MCF 10A (cell line): ENCODE measurements at regions not wholly inside any gene's neighbourhood (a gene's known extent, or its start where the extent isn't known, plus 50 kb on each side); places are given as distances from the start of the nearest gene placed in this dataset.

ENCODE experiments used
- BruUV-seq: library from RNA; stranded (reverse); fragments of 400-500 nt; replicated peaks from 2 replicates; lab custom pipeline; 2021; lab: Mats Ljungman, UMichigan
- CTCF ChIA-PET: fragments of 300-600 bp; sonication (Branson Sonifier 250); formaldehyde crosslinking; extraction: SDS; loops from one replicate; lab custom pipeline; 2021; ENCODE audit warnings: antibody characterized with exemption, inconsistent platforms; lab: Yijun Ruan, JAX
- POLR2A ChIA-PET: fragments of 300-600, 350-650 bp; sonication (Branson Sonifier 250); formaldehyde crosslinking; extraction: SDS; loops from one replicate; lab custom pipeline; 2020; ENCODE audit warnings: antibody characterized with exemption, inconsistent platforms; lab: Yijun Ruan, JAX
- DNase-seq: peaks from one replicate; pipeline ENCODE4 v3.0.0-alpha.2; 2018; ENCODE audit not compliant: unreplicated experiment
- H3K27ac Mint-ChIP-seq: one replicate; pipeline ENCODE4 v1.8.0; 2022; ENCODE audit warnings: mild to moderate bottlenecking, low read depth, mixed read lengths; ENCODE audit not compliant: unreplicated experiment
- H3K27me3 Mint-ChIP-seq: one replicate; pipeline ENCODE4 v1.8.0; 2022; ENCODE audit warnings: mixed read lengths; ENCODE audit not compliant: insufficient read depth, unreplicated experiment
- H3K36me3 Mint-ChIP-seq: one replicate; pipeline ENCODE4 v1.8.0; 2022; ENCODE audit warnings: mild to moderate bottlenecking, moderate library complexity, mixed read lengths; ENCODE audit not compliant: insufficient read depth, unreplicated experiment
- H3K4me1 Mint-ChIP-seq: one replicate; pipeline ENCODE4 v1.8.0; 2022; ENCODE audit warnings: mixed read lengths; ENCODE audit not compliant: insufficient read depth, unreplicated experiment
- H3K4me3 Mint-ChIP-seq: one replicate; pipeline ENCODE4 v1.8.0; 2022; ENCODE audit warnings: mild to moderate bottlenecking, moderate library complexity, mixed read lengths; ENCODE audit not compliant: unreplicated experiment
- H3K9me3 Mint-ChIP-seq: one replicate; pipeline ENCODE4 v1.8.0; 2022; ENCODE audit warnings: mixed read lengths; ENCODE audit not compliant: unreplicated experiment
- CTCF ChIP-seq: fragments of 200-600 bp; IDR thresholded peaks from one replicate; pipeline ENCODE4 v1.8.0; 2022; ENCODE audit warnings: antibody characterized with exemption, mild to moderate bottlenecking; ENCODE audit not compliant: unreplicated experiment
- intact Hi-C: fragments of 100-400 bp; cut with micrococcal nuclease; formaldehyde crosslinking; loops from 2 replicates; pipeline ENCODE4 v1.14.1; 2022

GRCh38 chr16:63183743-63184142 is 1147.5 kb upstream of the CDH8 start:
- no TSS peak for BruUV-seq
- Mint-ChIP-seq H3K4me1 (no peaks in the 10 kb centered on the region), H3K27me3 (peaks cover 10% of the 10 kb centered on the region), H3K4me3 (no peak overlapping the region), H3K9me3 (peaks cover 32% of the 10 kb centered on the region), H3K36me3 (no peaks in the 10 kb centered on the region), H3K27ac (no peak overlapping the region)
- DNase-seq = no peak
- POLR2A ChIA-PET = no interaction called here
- CTCF ChIA-PET = no interaction called here
- intact Hi-C loops = no loop called here
- TF ChIP-seq CTCF = no peak

- no peak for TF ChIP-seq CTCF
- POLR2A ChIA-PET = no interaction called here
- Mint-ChIP-seq H3K36me3 (no peaks in the 10 kb centered on the region), H3K4me1 (no peaks in the 10 kb centered on the region), H3K9me3 (peaks cover 34% of the 10 kb centered on the region), H3K27me3 (no peaks in the 10 kb centered on the region), H3K27ac (no peak overlapping the region), H3K4me3 (no peak overlapping the region)
- CTCF ChIA-PET = interaction anchor here (0.5 kb wide), 1 partner anchor 282 kb away, joined by 3 read pairs; no protein-coding TSS in a partner anchor
- no TSS peak for BruUV-seq
- DNase-seq = no peak
- intact Hi-C loops = no loop called here
These were observed 1139.1 kb upstream of the CDH8 start for GRCh38 chr16:63175313-63175712.

- Mint-ChIP-seq H3K4me3 (no peak overlapping the region), H3K9me3 (peaks cover 34% of the 10 kb centered on the region), H3K27ac (no peak overlapping the region), H3K27me3 (no peaks in the 10 kb centered on the region), H3K4me1 (no peaks in the 10 kb centered on the region), H3K36me3 (no peaks in the 10 kb centered on the region)
- TF ChIP-seq CTCF = no peak
- no TSS peak for BruUV-seq
- ChIA-PET POLR2A (no interaction called here), CTCF (interaction anchor here (0.5 kb wide), 1 partner anchor 282 kb away, joined by 3 read pairs; no protein-coding TSS in a partner anchor)
- intact Hi-C loops = no loop called here
- DNase-seq = no peak
These were observed 1138.6 kb upstream of the CDH8 start for GRCh38 chr16:63174801-63175200.

- BruUV-seq = no TSS peak
- ChIA-PET CTCF (no interaction called here), POLR2A (no interaction called here)
- Mint-ChIP-seq H3K27me3 (no peaks in the 10 kb centered on the region), H3K36me3 (no peaks in the 10 kb centered on the region), H3K4me1 (no peaks in the 10 kb centered on the region), H3K4me3 (no peak overlapping the region), H3K27ac (no peak overlapping the region), H3K9me3 (peaks cover 26% of the 10 kb centered on the region)
- intact Hi-C loops = no loop called here
- DNase-seq = no peak
- TF ChIP-seq CTCF = no peak
These were observed 1135.3 kb upstream of the CDH8 start for GRCh38 chr16:63171545-63171944.
